ENCODE measurements at regions not wholly inside any gene's neighbourhood (a gene's known extent, or its start where the extent isn't known, plus 50 kb on each side); places are given as distances from the start of the nearest gene placed in this dataset.
A peak's percentile ranks its signal among the peaks of the same experiment; 100 is the strongest.

DNA sequence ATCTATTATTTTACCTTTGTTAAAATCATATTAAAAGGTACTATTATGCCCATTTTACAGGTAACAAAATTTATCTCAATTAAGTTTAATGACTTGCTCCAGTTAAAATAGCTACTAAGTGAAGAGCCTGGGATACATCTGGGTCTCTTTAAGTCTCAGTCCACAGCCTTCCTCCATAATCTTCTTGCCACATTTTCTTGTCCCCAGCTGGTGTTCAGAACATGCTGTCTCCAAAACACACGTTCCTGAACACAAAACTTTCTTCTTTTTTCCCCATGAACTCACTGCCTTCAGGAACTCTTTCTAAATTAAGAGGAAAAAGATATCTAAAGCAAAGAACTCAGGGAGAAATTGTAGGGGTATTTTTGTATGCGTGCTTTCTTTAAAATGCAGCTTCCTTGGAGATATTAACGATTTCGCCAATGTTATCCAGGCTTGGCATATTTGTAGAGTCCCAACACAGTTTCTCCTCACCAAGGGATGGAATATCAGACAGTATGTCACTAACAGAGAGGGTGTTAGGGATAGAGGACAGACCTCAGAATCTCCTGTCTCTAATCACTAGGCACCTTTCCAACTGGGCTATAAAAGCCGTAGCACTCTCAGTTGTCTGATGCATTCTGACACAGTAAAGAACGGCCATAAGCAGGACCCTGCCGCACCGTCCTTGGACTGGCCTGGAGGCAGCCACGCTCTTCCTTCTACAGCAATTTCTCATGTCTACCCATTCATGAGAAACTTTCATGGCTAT, 232.8 kb upstream of the BLID start:
- no peak for DNase-seq (ENCODE audit: low spot score)

GRCh38 chr11:122346006-122346405, 230.0 kb upstream of the BLID start:
- no peak for DNase-seq (ENCODE audit: low spot score)

DNA sequence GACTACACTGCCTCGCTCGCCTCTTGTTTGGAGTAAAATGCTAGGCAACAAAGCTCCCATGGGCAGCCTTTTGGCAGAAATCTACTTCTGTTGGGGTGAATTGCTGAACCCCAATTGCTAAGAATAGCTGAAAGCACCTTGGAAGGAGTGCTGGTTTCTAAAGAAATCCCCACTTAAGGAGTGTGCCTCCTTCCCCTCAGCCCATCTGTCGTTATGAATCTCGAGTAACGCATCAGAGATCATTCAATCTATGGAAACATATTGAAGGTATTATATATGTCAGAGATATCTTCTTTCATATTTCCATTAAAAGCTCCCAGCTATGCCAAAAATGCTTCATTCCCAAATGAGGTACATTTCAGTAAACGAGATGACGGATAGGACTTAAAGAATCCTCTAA, 229.6 kb upstream of the BLID start:
- DNase-seq (ENCODE audit: low spot score), result no peak

- no peak for DNase-seq (ENCODE audit: low spot score)
Measured at GRCh38 chr11:122344215-122344614, 228.2 kb upstream of the BLID start.

DNA sequence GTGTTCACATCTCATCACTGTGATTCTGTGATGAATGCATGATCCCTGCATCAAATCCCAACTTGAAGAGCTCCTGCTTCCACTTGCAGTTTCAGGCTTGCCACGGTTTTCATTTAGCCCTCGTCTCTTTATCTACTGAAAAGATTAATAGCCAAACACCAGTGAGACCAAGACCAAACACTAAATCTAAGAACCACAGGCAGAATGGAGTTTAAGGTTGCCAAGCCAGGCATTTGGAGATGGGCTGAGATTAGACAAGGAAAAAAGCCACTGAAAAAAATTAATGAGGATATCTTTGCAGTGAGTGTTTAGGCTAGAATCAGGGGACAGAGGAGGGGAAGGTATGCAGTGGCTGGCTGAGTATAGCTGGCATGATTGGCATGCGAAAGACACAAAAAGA, 227.2 kb upstream of the BLID start:
- no peak for DNase-seq (ENCODE audit: low spot score)

DNA sequence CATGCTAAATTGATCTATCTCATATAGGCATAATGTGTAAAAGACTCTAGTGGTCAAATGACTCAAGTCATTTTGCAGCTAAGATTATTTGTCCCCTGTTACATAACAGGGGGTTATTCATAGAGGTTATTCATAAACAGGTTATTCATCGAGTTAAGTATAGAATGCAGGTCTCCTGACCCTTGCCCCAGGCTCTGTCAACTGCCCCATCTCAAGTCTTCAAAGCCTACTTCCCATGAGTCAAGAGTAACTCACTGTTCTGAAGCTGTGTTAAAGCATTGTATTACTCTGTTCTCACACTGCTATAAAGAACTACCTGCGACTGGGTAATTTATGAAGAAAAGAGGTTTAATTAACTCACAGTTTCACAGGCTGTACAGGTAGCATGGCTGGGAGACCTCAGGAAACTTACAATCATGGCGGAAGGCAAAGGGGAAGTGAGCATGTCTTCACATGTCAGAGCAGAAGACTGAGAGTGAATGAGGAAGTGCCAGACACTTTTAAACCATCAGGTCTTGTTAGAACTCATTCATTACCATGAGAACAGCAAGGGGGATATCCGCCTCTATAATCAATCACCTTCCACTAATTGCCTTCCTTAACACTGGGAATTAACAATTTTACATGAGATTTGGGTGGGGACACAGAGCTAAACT, 226.2 kb upstream of the BLID start:
- DNase-seq (ENCODE audit: low spot score), result no peak

DNA sequence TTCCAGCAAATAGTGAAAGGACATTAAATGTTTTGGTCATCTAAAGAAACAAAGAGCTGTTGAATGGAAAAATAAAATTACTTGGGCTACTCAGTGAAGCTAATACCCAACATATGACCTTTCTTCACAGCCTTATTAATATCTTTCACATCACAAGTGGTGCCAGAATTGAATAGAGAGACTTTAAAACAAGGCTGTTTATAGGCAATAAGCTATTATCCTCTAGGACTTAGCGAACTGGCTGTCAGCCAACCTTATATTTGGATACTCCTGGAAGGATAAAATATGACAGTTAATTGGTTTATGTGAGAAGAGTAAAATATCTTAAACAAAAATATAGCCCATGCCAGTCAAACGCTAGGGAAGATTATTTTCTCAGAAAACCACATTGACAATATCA, 225.5 kb upstream of the BLID start:
- DNase-seq (ENCODE audit: low spot score), result no peak

DNA sequence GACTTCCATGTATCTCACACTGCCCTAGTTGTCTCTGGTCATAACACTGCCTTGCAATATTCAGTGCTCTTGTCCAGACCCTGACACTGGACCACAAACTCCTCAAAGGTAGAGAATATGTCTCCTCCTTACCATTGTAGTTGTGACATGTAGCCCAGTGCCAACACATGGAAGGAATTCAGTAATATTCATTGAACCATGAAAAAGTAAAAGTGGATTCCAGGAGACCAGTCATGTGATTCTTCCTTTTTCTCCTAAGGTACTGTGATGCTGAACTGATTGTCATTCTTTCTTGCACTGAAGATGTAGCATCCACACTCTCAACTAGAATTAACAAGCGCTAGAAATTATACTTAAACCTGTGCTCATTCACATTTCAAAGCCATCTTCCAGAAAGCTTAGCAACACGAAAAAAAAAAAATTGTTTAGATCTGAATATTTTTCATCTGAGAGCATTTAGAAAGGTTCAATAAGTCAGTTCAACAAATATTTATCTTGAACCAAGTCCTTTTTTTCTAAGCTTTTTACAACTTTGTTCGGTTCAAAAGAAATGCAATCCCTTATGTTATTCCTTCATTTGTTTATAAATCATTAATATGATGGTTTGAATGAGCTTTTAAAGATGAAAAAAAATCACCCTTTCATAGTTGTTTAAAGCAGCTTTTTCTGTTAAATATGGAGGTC, 224.7 kb upstream of the BLID start:
- DNase-seq (ENCODE audit: low spot score), result no peak

GRCh38 chr11:122339436-122340060, 223.5 kb upstream of the BLID start:
- DNase-seq (ENCODE audit: low spot score), result no peak

GRCh38 chr11:122337704-122338103, 221.7 kb upstream of the BLID start:
- no peak for DNase-seq (ENCODE audit: low spot score)

DNA sequence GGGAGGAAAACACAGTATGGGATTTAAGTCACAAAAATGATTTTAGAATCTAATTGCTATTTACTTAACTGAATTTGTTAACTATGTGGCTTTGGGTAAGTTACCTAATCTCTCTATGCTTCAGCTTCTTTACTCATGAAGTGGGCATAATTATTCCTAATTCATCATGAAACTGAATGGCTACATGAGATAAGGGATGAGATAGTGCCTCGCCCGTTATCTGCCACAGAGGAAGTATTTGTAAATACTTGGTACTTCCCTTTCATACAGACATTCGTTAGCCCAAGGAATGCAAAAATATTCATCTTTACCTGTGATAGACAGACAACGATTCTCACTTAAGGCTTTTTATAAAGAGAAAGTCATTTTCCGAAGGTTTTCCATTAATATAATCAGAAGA, 221.2 kb upstream of the BLID start:
- no peak for DNase-seq (ENCODE audit: low spot score)

- no peak for DNase-seq (ENCODE audit: low spot score)
Measured at GRCh38 chr11:122336706-122337105, 220.7 kb upstream of the BLID start.

GRCh38 chr11:122334546-122335339, 218.7 kb upstream of the BLID start:
- no peak for DNase-seq (ENCODE audit: low spot score)

DNA sequence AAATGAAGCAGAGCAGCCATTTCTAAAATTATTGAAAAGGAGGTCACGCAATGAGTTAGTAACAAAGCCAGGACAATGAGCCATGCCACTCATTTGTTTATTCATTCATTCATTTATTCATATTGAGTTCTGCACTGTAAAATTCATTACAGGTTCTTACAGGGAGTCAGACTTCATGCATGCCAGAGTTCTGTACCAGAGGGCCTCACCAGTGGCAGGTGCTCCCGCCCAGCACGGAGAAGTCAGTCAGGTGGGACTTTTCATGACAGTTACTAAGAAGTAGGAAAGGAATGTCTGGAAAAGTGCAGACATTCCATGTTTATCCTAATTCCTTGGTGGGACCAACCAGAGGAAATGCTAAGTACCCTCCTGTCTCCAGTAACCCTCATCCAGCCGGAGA, 217.5 kb upstream of the BLID start:
- DNase-seq (ENCODE audit: low spot score), result no peak

DNA sequence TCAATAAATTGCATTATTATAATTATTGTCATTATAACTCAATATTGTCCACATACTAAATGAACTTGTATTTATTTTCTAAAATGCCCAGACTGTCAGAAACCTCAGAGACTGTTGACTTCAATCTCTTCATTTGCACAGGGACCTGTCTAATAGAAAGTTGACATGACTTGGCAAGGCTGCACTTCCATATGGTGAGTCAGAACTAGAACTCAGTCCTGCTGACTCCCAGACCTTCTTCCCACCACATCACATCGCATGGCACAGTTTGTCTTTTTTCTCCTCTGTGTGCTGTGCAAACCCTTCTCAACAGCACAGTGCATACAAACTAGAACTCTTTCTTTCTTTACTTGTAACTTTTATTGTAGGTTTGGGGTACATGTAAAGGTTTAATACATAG, 215.1 kb upstream of the BLID start:
- no peak for DNase-seq (ENCODE audit: low spot score)

DNA sequence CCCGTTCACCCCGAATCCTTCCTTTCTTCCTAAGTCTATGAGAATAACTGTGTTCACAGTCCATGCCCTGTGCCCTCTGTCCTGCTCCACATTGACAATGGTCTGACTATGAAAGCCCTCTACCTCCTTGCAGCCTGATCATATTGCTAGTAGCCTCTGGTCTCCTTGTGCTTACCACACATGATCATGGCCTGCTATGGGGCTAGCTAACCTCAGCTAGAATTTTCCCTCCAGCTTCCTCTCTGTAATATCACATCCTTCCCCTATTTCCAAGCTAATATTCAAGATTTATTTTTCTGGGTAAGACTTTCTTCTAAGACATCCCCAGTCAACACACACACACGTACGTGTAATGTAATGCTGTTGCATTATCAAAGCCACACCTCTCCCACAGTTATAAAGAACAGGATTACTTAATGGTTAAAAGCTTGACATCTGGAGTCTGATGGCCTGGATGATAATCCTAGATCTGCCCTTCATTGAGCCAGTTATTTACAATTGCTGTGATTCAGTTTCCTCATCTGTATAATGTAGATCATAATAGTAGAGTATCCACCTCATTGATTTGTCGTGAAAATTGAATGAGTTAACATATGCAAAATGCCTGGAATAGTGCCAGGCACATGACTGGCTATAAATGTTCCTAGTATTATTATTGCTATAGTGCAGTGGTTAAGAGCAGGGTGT, 214.4 kb upstream of the BLID start:
- DNase-seq (ENCODE audit: low spot score), result peak; percentile 29

- no peak for DNase-seq (ENCODE audit: low spot score)
Measured at GRCh38 chr11:122327528-122327927, 211.5 kb upstream of the BLID start.

DNA sequence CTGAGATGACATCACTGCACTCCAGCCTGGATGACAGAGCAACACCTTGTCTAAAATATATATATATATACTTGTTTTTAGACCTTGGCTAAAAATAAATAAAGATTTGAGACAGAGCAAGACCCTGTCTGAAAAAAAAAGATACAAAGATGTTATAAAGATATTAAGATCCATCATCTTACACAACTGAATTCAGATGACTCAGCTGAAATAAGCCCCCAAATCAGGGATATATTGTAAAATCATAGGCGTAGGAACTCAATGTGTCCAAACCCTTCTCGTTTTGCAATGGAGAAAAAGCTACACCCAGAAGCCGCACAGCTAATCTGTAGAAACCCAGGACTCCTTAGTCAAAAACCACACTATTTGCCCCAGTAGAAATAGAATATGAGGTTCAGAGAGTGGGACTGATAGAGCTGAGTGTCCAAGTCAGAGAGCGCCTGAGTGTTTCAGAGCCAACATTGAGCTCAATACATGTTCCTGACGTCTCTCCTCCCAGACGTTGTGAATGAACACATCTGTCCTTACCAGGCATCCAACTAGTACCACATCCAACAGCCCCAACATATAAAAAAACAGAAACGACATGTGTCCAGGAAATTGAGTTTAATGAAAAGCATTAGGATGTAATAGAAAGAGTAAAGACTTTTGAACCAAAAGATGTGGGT, 207.9 kb upstream of the BLID start:
- no peak for DNase-seq (ENCODE audit: low spot score)

DNA sequence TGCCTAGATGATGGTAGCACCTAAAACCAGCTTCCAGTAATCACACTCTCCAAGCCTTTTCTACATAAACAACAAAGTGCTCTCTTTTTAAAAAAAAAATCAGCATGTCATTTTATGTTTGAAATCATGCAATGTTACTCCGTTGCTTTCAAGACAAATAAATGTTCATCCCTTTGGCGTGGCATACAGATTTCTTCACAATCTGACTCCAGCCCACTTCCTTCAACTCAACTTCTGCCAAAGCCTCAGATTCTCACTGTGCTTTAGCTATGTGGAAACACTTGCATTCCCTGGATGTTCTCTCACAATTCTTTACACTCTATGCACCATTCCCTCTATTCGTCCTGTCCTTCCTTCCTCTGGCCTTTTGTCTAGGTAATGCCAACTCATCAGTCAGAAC, 206.3 kb upstream of the BLID start:
- DNase-seq (ENCODE audit: low spot score), result no peak

DNA sequence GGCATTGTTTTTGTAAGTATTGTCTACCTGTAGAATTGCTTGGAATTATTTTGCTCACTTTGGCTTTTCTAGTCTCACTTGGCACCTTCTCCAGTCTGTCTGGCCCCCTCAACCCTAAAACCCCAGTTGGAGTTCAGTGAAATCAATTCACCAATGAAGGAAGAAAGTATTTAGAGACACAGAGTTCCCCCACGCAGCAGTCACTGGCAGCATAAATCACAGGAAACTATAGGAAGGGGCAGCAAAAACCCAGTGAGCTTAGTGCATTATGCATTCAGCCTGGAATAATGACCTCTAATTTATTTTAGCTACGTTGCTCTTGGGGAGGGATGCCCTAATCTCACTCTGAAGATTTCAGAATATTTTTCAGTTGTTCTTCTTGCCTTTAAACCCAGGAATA, 204.7 kb upstream of the BLID start:
- no peak for DNase-seq (ENCODE audit: low spot score)
